CD4-positive, alpha-beta T cell treated with Interleukin-4 for 4 hours (primary cell): ENCODE measurements at regions not wholly inside any gene's neighbourhood (a gene's known extent, or its start where the extent isn't known, plus 50 kb on each side); places are given as distances from the start of the nearest gene placed in this dataset.
"Not testable (repeated sequence)": the region's sequence is repeated elsewhere in the genome, so short reads cannot be mapped to it uniquely, and the experiment has no call there.

Experiments
- DNase-seq: peaks from one replicate; pipeline ENCODE4 v3.0.0-alpha.2; 2020

DNA sequence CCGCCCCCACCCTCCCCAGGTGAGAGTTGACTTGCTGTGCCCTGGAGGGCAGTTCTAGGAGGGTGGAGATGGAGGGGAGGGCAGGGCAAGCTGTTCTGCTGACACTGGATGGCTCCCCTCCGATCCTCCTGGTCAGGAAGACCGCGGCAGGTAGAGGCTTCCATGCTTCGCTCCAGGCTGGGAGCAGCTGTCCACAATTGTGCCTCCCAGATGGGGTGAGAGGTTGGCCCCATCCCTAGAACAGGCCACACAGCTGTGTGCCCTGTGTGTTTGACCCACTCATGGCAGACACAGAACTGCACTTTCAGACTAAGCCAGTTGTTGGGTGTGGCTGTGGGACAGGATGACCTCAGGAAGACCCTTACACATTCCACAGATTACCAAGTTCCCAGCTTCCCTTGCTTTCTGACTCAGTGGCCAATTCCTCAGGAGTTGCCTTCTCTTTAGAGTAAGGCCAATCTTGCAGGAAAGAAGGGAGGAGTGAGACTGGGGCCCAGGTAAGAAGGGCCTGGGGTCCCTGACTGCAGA, 72.1 kb upstream of the HSPA9 start:
- no peak for DNase-seq

DNA sequence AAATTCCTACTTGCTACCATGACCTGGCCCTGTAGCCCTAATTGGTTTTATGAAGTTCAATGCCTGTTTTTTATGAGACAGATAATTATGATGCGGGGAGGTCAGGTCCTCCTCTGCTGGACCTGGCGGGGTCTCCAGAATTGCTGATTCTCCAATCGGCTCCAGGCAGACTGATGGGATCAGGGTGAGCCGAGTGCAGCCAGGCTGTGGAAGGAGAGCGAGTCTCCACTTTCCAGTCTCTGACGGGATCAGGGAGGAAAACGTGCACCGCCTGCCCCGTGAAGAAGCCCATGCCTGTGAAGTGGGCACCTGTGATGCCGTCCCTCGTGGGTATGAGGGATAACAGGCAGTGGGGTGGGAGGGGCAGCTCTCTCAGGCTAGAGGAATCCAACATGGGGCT, 71.5 kb upstream of the HSPA9 start:
- no peak for DNase-seq

DNA sequence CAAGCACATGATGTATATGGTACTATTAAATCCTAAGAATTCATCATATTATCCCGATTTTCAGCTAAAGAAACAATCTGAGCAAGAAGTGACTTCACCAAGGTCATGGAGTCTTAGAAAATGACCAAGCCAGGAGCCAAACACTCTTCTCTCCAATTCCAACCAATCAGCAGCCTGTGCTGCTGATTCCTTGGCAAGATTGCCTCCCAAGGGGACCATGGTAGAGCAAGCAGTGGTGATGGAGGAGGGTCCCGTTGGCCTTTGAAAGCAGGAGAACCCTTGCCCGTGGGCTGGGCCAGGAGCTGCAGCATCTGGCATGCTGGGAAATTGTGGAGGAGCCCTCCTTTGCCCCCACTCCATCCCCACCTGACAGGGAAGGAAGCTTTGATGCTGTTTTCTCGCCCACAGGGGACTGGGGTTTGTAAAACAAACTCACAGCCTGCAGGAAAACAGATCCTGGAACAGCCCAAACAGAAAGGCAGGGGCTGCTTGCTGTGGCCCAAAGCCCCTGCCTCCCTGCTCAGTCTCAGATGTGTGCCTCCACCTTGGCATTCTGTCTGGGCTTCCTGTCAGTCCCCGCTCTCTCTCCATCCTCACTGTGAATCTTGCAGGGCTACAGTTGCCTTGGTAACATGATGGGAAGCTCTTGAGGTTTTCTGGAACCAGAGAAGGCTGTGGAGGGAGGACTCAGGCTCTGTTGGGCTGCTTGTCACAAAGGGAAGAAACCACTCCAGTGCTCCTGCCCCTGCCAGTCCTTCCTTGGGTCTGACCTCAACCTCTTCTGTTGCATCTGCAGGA, 70.8 kb upstream of the HSPA9 start:
- no peak for DNase-seq

DNA sequence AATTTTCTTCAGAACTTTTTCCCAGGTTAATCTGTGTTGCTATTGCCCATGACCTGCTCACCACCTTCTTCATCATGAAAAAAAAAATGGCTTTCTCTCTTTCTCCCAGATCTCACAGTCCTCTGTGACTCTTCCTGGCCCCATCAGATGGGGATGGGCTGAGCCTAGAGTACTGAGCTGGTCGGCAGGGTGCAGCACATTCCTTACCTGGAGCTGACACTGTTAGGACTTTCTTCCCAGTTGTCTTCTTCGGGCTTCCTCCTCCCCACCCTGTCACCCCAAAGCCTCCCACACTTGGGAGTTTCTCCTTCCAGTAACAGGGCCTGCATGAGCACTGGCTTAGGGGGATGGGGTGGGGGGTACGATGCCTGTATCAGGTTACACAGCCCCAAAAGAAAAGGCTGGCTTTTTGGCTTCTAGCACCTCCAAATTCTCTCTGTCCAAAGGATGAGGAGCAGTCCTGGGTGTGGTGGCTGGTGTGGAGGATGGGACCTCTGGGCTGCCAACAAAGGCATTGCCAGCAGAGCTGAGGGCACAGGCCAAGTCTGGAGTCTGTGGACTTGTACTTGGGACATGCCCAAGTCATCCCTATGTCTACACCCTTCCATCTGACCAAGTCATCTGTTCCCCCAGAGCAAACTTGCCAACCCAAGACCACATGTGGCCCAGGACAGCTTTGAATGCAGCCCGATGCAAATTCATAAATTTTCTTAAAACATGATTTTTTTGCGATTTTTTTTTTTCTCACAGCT, 68.0 kb upstream of the HSPA9 start:
- DNase-seq: no peak

DNA sequence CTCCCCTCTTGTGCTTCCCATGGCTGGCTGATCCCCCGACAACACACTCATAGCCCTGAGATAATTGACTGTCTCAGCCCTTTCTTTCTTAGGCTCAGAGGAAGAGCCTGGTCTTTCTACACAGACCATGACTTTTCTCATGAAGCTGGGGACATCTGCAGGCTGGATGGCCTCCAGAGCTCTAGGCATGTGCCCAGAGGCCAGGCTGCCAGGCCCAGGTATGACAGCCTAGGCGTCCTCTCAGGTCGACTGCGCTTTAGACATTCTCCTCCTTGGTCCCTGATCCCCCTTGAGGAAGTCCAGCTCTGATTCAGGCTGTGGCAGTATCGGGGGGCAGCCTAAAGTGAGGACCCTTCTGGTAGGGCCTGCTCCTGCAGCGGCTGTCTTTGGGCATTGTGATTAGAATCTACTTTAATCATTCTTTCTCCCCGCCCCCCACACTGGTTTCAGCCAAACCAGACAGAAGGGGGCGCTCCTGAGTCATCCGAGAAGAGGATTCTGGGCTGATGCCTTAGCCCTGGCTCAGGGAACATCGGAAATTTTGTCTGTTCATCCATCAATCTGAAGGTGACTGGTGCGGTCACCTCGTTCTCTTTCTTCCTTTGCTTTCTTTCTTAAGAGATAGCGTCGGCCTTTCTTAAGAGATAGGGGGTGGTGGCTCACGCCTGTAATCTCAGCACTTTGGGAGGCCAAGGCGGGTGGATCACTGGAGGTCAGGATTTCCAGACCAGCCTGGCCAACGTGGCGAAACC, 66.5 kb upstream of the HSPA9 start:
- peak; percentile 47 for DNase-seq

GRCh38 chr5:138640646-138641254, 65.5 kb upstream of the HSPA9 start:
- no peak for DNase-seq

- no peak for DNase-seq
Measured at GRCh38 chr5:138640138-138640537, 64.9 kb upstream of the HSPA9 start.

GRCh38 chr5:138639326-138639725, 64.1 kb upstream of the HSPA9 start:
- no peak for DNase-seq

GRCh38 chr5:138637256-138637655, 62.1 kb upstream of the HSPA9 start:
- no peak for DNase-seq

GRCh38 chr5:138636398-138636944, 61.3 kb upstream of the HSPA9 start:
- no peak for DNase-seq

DNA sequence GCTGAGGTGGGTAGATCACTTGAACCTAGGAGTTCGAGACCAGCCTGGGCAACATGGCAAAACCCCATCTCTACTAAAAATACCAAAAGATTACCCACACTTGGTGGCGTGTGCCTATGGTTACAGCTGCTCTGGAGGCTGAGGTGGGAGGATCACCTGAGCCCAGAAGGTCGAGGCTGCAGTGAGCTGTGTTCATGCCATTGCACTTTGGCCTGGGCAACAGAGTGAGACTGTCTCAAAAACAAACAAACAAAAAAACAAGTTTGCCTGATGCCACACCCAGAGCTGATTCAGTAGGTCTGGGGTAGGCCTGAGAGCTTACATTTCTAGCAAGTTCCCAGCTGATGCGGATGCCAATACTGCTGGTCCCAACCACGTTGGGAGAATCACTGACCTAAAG, 60.5 kb upstream of the HSPA9 start:
- DNase-seq: no peak

GRCh38 chr5:138635265-138635664, 60.1 kb upstream of the HSPA9 start:
- no peak for DNase-seq

- DNase-seq: not testable (repeated sequence)
Measured at GRCh38 chr5:138634804-138635203, 59.6 kb upstream of the HSPA9 start.

GRCh38 chr5:138632900-138633489, 57.8 kb upstream of the HSPA9 start:
- peak; percentile 17 for DNase-seq

GRCh38 chr5:138631096-138631928, 56.1 kb upstream of the HSPA9 start:
- no peak for DNase-seq

GRCh38 chr5:138629392-138629791, 54.2 kb upstream of the HSPA9 start:
- no peak for DNase-seq

DNA sequence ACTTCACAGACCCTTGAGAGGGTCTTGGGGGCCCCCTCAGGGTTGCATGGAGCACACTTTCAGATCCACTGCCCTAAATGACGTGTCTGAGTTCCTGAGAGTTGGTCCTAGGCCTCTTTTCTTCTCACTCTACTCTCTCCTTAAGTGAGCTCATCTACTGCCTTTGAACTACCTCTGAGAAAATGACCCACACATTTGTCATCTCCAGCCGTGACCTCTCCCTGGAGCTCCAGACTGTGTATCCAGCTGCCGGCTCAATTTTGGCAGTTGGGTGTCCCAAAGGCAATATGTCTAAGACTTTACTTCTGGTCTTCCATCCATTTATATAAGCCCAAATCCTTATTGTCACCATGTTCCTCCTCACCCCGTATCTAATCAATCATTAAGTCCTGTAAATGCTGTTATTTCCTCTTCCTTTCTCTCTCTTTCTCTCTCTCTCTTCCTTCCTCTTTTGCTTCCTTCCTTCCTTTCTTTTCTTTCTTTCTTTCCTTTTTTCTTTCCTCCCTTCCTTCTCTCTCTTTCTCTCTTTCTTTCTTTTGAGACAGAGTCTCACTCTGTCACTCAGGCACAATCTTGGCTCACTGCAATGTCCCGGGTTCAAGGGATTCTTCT, 51.2 kb upstream of the HSPA9 start:
- DNase-seq: no peak

GRCh38 chr5:138625134-138625533, 49.9 kb upstream of the HSPA9 start:
- no peak for DNase-seq
